OCI-M2 (cell line): ENCODE measurements at regions not wholly inside any gene's neighbourhood (a gene's known extent, or its start where the extent isn't known, plus 50 kb on each side); places are given as distances from the start of the nearest gene placed in this dataset.
A peak's percentile ranks its signal among the peaks of the same experiment; 100 is the strongest.

Source experiments
- DNase-seq: peaks from one replicate; lab custom pipeline; 2025; ENCODE audit not compliant: unreplicated experiment; lab: John Stamatoyannopoulos, UW

DNA sequence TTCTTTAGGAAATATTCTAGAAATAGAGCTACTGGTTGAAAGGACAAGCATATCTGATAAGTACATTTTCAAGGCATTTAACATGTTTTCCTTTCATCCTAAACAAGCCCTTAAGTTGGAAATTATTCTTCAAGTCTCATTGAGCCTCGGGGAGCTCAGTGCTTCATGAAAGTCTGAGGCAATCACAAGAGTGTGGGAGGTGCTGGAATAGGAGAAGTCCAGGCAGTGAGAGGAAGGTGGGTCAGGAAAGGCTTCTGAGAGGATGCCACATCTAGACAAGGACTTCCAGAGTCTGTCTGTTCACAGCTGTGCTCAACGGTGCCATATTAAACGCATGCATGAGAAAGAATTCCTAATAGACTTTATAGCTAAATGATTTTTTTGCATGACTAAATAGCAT is 69.8 kb downstream of the CD83 start:
- no peak for DNase-seq

DNA sequence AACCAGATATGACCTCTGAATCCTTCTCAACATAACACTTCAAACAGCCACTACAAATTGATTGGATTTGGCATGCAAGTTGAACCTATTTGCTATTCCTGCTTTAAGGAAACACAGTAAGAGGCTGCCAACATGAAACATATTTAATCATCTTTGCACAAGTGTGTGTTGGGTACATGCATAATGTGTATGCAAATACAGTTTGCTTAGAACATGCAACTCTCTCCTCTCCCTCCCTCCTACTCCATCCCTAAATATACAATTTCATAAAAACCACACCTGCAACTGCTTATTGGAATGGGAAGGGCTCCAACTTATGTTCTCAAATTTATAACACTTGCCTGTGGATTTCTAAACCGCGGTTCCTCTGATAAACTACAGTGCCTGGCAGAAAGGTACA is 71.5 kb downstream of the CD83 start:
- no peak for DNase-seq

GRCh38 chr6:14190191-14190928 is 72.8 kb downstream of the CD83 start:
- DNase-seq: no peak

GRCh38 chr6:14190929-14191224 is 73.3 kb downstream of the CD83 start:
- DNase-seq: no peak

DNA sequence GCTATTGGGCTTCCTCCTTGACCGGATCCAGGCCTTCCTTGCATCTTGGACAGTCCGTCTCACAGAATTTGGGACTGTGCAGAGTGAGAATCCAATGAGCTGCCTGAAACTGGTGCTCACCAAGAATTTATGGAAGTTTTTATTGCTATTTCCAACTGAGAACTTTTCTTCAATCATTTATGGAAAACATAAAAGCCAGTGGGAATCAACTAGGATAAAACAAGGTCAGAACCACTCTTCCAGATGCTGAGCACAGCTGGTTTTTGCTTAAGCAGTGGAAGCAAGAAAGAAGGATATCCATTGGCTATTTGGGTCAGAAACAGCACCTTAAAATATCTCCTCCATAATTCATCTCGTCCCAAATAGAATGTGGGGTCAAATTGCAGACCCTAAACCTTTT is 74.2 kb downstream of the CD83 start:
- no peak for DNase-seq

GRCh38 chr6:14192216-14192788 is 74.7 kb downstream of the CD83 start:
- no peak for DNase-seq

- DNase-seq: no peak
These were observed 76.0 kb downstream of the CD83 start for GRCh38 chr6:14193524-14193923.

DNA sequence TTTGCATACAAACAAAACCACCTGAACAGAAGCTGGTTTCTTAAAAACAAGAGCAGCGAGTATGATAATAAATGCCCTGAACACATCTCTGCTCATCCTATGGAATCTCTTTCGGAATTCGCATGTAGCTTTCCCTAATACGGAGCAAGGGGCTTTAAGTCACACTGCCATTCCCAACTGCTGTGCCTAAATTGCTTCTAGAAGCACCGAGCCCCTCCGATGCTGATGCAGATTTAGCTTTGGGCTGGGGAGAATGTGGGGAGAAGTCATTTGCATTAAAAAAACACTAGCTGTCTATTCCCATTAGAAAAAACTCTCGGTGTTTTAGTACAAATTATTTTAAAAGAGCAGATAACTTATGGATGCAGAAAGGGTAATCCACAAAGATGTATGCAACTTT is 76.9 kb downstream of the CD83 start:
- DNase-seq: no peak

DNA sequence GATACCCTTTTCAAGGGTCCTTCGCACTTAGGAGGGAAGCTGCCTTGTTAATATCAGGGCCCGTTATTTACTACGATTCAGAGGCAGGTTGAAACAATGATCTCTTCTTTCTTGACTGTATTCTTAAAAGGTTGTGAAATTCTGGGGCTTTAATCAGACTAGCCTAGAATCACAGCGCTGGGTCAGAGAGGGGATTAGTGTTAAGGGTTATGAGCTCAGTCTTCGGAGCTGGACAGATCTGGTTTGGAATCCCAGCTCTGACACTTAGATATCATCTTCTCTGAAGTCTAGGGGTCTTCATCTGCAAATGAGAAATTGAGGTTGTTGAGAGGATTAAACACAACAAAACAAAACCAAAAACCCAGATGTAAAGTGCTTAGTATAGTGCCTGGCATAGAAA is 77.4 kb downstream of the CD83 start:
- no peak for DNase-seq

DNA sequence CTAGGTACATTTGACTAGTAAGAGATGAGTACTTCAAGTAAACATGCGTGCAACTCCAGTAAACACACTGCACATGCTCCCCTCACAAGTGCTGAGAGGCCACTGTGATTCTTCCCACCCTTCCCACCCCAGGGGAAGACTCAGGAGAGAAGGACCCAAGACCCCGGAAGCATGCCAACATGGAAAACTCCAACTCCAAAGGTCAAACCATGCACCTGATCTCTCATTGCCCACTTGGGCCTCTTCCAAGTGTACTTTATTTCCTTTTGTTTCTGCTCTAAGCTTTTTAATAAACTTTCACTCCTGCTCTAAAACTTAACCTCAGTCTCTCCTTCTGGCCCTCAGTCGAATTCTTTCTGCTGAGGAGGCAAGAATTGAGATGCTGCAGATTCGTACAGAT is 78.5 kb downstream of the CD83 start:
- no peak for DNase-seq

DNA sequence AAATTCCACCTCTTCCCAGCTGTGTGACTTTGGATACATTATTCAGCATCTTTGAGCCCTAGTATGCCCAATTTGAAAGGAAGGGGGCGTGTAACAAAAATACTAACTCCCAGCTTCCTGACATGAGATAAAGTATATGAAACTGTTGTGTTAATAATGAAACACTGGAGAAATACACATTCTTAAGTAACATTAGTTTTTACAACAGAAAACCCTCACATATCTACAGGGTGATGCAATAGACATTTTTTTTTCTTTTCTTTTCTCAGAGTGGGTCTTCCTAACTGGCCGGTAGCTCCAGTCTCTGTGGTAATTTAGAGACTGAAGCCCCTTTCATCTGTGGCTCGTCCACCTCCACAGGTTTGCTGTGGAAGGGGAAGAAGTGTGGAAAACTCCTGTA is 79.5 kb downstream of the CD83 start:
- DNase-seq: no peak

- DNase-seq: no peak
These were observed 82.5 kb downstream of the CD83 start for GRCh38 chr6:14200047-14200446.

- no peak for DNase-seq
These were observed 85.4 kb downstream of the CD83 start for GRCh38 chr6:14202947-14203346.

DNA sequence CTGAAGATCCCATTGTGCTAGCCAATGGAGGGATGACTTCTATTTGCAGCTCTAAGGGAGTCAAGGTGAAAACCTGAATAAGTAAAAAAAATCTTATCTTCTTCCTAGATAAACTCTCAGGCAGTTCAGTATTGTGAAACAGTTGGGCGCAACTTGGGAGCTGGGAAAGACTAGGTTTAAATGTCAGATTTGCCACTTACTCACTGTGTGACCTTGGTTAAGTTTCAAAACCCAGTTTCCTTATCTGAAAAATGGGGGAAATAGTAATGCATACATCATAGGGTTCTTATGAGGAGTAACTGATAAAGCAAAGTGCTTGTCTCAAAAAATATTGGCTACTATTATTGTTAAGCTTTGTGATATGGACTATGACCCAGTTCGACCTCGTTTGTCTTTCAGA is 88.8 kb downstream of the CD83 start:
- DNase-seq: no peak

DNA sequence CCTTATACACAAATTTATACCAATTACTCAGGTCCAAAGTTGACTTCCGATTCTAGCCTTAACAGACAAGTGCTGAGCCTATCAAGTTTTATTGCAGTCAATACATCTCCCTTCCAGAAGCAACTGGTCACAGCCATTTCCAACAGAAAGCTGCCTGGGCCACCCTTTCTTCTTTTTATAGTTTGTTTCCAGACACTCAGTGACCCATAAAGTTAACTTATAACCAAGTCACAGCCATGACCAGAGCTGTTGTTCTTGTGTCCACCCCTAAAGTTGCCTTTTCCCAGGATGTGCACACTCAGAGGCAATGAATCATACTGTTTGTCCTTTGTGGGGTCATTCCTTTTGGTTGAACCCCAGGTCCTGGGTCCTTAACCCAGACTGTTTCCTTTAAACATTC is 89.9 kb downstream of the CD83 start:
- DNase-seq: no peak

DNA sequence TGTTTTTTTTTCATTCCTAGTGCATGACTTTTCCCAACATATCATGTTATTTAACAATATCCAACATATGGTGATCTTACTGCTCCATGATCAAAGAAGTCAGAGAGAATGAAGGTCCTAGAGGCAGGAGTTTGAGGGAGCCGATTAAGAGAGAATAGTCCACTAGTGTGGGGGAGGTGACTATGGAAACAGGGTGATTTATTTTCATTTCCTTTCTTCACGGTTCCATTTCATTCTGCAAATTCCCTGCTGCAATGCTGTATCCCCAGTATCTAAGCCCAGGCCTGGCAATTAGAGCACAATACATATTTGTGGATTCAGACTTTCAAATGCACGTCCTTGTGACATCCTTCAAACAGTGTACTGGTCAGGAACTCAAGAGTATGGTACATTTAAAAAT is 91.4 kb downstream of the CD83 start:
- DNase-seq: no peak

DNA sequence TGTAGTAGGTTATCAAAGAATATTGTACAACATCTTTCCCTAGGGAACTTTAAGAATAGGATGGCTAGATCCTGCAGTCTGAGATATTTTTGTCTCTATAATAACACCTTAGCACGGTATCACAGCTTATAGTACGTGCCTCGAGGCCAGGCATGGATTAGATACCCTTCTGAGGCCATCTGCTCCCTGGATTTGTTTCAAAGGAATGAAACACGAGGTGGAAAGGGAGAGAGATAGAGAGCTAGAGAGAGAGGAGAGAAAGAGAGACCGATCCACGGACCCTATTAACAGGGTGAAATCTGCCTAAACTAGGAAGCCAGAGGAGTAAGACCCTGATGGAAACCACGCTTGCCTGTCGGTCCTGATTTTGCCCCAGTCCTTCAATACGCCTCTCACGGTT is 92.5 kb downstream of the CD83 start:
- no peak for DNase-seq

GRCh38 chr6:14210663-14211561 is 93.3 kb downstream of the CD83 start:
- peak; percentile 75 for DNase-seq

DNA sequence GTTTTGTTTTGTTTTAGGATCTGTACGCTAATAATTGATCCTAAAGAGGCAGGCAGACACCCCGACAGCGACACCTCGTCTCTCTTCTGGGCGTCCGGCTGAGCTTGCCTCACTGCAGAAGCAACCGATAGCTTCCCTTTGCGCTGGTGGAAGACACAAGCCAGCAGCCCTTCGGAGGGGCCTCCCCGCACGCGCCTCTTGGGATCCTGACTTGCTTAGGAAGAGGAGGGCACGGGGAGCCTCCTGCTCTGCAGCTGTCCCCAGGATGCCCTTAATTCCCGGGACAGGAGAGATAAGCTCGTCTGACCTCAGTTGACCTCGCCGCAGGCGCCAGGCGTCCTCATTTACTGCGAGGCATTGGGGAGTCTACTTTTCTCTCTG is 94.0 kb downstream of the CD83 start:
- DNase-seq: no peak

GRCh38 chr6:14212020-14212419 is 94.4 kb downstream of the CD83 start:
- no peak for DNase-seq

DNA sequence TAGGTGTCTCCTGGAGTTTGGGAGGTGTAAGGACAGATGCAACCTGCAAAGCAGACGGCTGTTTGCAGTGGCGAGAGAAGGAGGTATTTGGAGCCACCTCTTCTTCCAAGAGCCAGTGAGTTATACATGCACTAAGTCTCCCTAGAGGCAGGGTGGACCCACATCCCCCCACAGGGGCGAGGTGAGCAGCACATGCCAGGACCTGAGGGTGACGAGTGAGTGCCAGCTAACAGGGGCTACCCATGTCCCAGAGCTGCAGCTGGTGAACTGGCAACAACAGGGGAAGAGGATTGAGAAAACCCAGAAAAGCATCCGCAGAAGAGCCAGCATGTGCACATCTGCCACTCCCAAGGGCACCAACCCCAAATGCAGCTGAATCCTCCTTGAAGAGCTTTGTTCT is 95.1 kb downstream of the CD83 start:
- DNase-seq: no peak

- no peak for DNase-seq
These were observed 99.5 kb downstream of the CD83 start for GRCh38 chr6:14216946-14217684.
